ENCODE measurements at regions not wholly inside any gene's neighbourhood (a gene's known extent, or its start where the extent isn't known, plus 50 kb on each side); places are given as distances from the start of the nearest gene placed in this dataset.
"Not testable (repeated sequence)": the region's sequence is repeated elsewhere in the genome, so short reads cannot be mapped to it uniquely, and the experiment has no call there.

DNA sequence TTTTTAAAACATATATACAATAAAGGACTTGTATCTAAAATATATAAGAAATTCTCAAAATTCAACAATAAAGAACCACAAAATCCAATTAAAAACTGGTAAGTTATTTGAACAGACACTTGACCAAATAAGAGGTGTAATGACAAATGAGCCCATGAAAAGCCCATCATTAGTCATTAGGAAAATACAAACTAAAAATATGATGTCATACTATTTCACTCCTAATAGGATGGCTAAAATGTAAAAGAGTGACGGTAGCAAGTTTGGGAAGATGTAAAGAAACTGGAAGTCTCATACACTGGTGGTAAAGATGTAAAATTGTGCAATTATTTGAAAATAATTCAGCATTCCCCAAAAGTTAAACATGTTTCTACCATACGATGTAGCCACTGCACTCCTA is 1095.3 kb upstream of the CDH8 start:
- no peaks in the 10 kb centered on the region for H3K36me3 ChIP-seq (ENCODE audit: control insufficient read depth, low read length)
- no peak overlapping the region for H3K4me2 ChIP-seq (ENCODE audit: low read length)
- no peaks in the 10 kb centered on the region for H3F3A ChIP-seq (ENCODE audit: control insufficient read depth, insufficient read depth)
- H3K9me3 ChIP-seq (ENCODE audit: control insufficient read depth, insufficient read depth, low read length), result no peaks in the 10 kb centered on the region; the same call in 1 of the 2 replicates
- TF ChIP-seq, protein P1, sequence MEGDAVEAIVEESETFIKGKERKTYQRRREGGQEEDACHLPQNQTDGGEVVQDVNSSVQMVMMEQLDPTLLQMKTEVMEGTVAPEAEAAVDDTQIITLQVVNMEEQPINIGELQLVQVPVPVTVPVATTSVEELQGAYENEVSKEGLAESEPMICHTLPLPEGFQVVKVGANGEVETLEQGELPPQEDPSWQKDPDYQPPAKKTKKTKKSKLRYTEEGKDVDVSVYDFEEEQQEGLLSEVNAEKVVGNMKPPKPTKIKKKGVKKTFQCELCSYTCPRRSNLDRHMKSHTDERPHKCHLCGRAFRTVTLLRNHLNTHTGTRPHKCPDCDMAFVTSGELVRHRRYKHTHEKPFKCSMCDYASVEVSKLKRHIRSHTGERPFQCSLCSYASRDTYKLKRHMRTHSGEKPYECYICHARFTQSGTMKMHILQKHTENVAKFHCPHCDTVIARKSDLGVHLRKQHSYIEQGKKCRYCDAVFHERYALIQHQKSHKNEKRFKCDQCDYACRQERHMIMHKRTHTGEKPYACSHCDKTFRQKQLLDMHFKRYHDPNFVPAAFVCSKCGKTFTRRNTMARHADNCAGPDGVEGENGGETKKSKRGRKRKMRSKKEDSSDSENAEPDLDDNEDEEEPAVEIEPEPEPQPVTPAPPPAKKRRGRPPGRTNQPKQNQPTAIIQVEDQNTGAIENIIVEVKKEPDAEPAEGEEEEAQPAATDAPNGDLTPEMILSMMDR (IDR thresholded peaks at IDR 0.05; ENCODE audit: low read depth, low read length, poor library complexity, severe bottlenecking), result no peak
- no peak for TF ChIP-seq EZH2phosphoT487 (IDR thresholded peaks at IDR 0.05; ENCODE audit: borderline replicate concordance, low read length)
- H3K4me3 ChIP-seq (ENCODE audit: low read length), result no peak overlapping the region
- no peaks in the 10 kb centered on the region for H3K79me2 ChIP-seq (ENCODE audit: control insufficient read depth, low read length)
- H3K27ac ChIP-seq (ENCODE audit: low read depth, low read length), result no peak overlapping the region
- H3K4me1 ChIP-seq (ENCODE audit: control insufficient read depth, low read length), result no peaks in the 10 kb centered on the region
- H3K27me3 ChIP-seq (ENCODE audit: control insufficient read depth, low read length), result no peaks in the 10 kb centered on the region
- H4K20me1 ChIP-seq (ENCODE audit: control insufficient read depth, insufficient read depth, low read depth, low read length), result no peaks in the 10 kb centered on the region
- H3K9me2 ChIP-seq (replicated peaks; ENCODE audit: control insufficient read depth, low read length), result no peaks in the 10 kb centered on the region

DNA sequence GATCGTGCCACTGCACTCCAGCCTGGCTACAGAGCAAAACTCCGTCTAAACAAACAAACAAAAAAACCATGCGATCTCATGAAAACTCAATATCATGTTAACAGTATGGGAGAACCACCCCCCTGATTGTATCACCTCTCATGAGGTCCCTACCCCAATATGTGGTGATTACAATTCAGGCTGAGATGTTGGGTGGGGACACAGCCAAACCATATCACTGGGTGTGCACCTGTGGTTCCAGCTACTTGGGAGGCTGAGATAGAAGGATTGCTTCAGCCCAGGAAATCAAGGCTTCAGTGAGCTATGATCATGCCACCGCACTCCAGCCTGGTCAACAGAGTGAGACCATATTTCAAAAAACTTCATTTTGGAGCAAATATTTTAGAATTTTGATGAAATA is 1094.7 kb upstream of the CDH8 start:
- no peaks in the 10 kb centered on the region for H3F3A ChIP-seq (ENCODE audit: control insufficient read depth, insufficient read depth)
- H3K27ac ChIP-seq (ENCODE audit: low read depth, low read length), result no peak overlapping the region
- no peaks in the 10 kb centered on the region for H3K79me2 ChIP-seq (ENCODE audit: control insufficient read depth, low read length)
- no peak for TF ChIP-seq EZH2phosphoT487 (IDR thresholded peaks at IDR 0.05; ENCODE audit: borderline replicate concordance, low read length)
- TF ChIP-seq, protein P1 (IDR thresholded peaks at IDR 0.05; ENCODE audit: low read depth, low read length, poor library complexity, severe bottlenecking), result no peak
- no peaks in the 10 kb centered on the region for H3K27me3 ChIP-seq (ENCODE audit: control insufficient read depth, low read length)
- no peaks in the 10 kb centered on the region for H3K36me3 ChIP-seq (ENCODE audit: control insufficient read depth, low read length)
- H3K4me3 ChIP-seq (ENCODE audit: low read length), result no peak overlapping the region
- H3K4me1 ChIP-seq (ENCODE audit: control insufficient read depth, low read length), result no peaks in the 10 kb centered on the region
- H3K4me2 ChIP-seq (ENCODE audit: low read length), result no peak overlapping the region
- no peaks in the 10 kb centered on the region for H3K9me2 ChIP-seq (replicated peaks; ENCODE audit: control insufficient read depth, low read length)
- no peaks in the 10 kb centered on the region; the same call in 1 of the 2 replicates for H3K9me3 ChIP-seq (ENCODE audit: control insufficient read depth, insufficient read depth, low read length)
- no peaks in the 10 kb centered on the region for H4K20me1 ChIP-seq (ENCODE audit: control insufficient read depth, insufficient read depth, low read depth, low read length)

DNA sequence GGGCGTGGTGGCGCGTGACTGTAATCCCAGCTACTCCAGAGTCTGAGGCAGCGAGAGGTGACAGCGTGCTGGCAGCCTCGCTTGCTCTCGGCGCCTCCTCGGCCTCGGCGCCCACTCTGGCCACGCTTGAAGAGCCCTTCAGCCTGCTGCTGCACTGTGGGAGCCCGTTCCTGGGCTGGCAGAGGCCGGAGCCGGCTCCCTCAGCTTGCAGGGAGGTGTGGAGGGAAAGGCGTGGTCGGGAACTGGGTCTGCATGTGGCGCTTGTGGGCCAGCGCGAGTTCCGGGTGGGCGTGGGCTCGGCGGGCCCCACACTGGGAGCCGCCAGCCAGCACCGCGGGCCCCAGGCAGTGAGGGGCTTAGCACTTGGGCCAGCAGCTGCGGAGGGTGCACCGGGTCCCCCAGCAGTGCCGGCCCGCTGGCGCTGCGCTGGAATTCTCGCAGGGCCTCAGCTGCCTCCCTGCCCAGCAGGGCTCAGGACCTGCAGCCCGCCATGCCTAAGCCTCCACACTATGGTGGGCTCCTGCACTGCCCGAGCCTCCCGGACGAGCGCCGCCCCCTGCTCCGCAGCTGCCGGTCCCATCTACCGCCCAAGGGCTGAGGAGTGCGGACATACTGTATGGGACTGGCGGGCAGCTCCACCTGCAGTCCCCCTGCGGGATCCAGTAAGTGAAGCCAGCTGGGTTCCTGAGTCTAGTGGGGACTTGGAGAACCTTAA is 1093.3 kb upstream of the CDH8 start:
- Histone ChIP-seq H3K9me3 (ENCODE audit: control insufficient read depth, insufficient read depth, low read length) (no peaks in the 10 kb centered on the region), H4K20me1 (ENCODE audit: control insufficient read depth, insufficient read depth, low read depth, low read length) (no peaks in the 10 kb centered on the region), H3K4me1 (ENCODE audit: control insufficient read depth, low read length) (no peaks in the 10 kb centered on the region), H3K4me3 (ENCODE audit: low read length) (no peak overlapping the region), H3K9me2 (replicated peaks; ENCODE audit: control insufficient read depth, low read length) (no peaks in the 10 kb centered on the region), H3K27me3 (ENCODE audit: control insufficient read depth, low read length) (no peaks in the 10 kb centered on the region), H3K27ac (ENCODE audit: low read depth, low read length) (no peak overlapping the region), H3K79me2 (ENCODE audit: control insufficient read depth, low read length) (no peaks in the 10 kb centered on the region), H3K4me2 (ENCODE audit: low read length) (no peak overlapping the region), H3F3A (ENCODE audit: control insufficient read depth, insufficient read depth) (no peaks in the 10 kb centered on the region), H3K36me3 (ENCODE audit: control insufficient read depth, low read length) (no peaks in the 10 kb centered on the region)
- TF ChIP-seq EZH2phosphoT487 (IDR thresholded peaks at IDR 0.05; ENCODE audit: borderline replicate concordance, low read length), result no peak
- TF ChIP-seq, protein P1 (IDR thresholded peaks at IDR 0.05; ENCODE audit: low read depth, low read length, poor library complexity, severe bottlenecking), result no peak

DNA sequence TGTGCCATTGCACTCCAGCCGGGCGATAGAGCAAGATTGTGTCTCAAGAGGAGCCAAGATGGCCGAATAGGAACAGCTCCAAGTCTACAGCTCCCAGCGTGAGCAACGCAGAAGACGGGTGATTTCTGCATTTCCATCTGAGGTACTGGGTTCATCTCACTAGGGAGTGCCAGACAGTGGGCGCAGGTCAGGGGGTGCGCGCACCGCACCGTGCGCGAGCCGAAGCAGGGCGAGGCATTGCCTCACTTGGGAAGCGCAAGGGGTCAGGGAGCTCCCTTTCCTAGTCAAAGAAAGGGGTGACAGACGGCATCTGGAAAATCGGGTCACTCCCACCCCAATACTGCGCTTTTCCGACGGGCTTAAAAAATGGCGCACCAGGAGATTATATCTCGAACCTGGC is 1083.7 kb upstream of the CDH8 start:
- H3K27me3 ChIP-seq (ENCODE audit: control insufficient read depth, low read length); H3K4me1 ChIP-seq (ENCODE audit: control insufficient read depth, low read length); H3K9me2 ChIP-seq (replicated peaks; ENCODE audit: control insufficient read depth, low read length); H3K79me2 ChIP-seq (ENCODE audit: control insufficient read depth, low read length); H3K4me3 ChIP-seq (ENCODE audit: low read length); H3K27ac ChIP-seq (ENCODE audit: low read depth, low read length); H3K4me2 ChIP-seq (ENCODE audit: low read length); H3K36me3 ChIP-seq (ENCODE audit: control insufficient read depth, low read length); H4K20me1 ChIP-seq (ENCODE audit: control insufficient read depth, insufficient read depth, low read depth, low read length); H3F3A ChIP-seq (ENCODE audit: control insufficient read depth, insufficient read depth); H3K9me3 ChIP-seq (ENCODE audit: control insufficient read depth, insufficient read depth, low read length): not testable (repeated sequence)

Data from DOHH2 (cell line).